ENCODE measurements at regions not wholly inside any gene's neighbourhood (a gene's known extent, or its start where the extent isn't known, plus 50 kb on each side); places are given as distances from the start of the nearest gene placed in this dataset.

- TF ChIP-seq CTCF (IDR thresholded peaks at IDR 0.05) (no peak), POLR2A (IDR thresholded peaks at IDR 0.05) (no peak)
These were observed 110.0 kb upstream of the TEX51 start for GRCh38 chr2:126788652-126789051.

All from prostate gland (tissue), 2 donors.